Stimulated activated CD4-positive, alpha-beta T cell treated with anti-CD3 and anti-CD28 coated beads, Interleukin-4, amount 100 ng/mL, for 4 hours (primary cell): ENCODE measurements at regions not wholly inside any gene's neighbourhood (a gene's known extent, or its start where the extent isn't known, plus 50 kb on each side); places are given as distances from the start of the nearest gene placed in this dataset.
"Not testable (repeated sequence)": the region's sequence is repeated elsewhere in the genome, so short reads cannot be mapped to it uniquely, and the experiment has no call there.

Experiments used
- DNase-seq, 2 experiments: peaks; one replicate each; pipeline ENCODE4 v3.0.0-alpha.2; 2020

GRCh38 chr12:28776913-28777422 lies 372.1 kb upstream of the FAR2 start:
- no peak for DNase-seq

- DNase-seq, result no peak
These were observed 371.3 kb upstream of the FAR2 start for GRCh38 chr12:28777603-28778365.

- no peak for DNase-seq
These were observed 369.0 kb upstream of the FAR2 start for GRCh38 chr12:28780096-28780495.

- DNase-seq, result no peak
These were observed 368.1 kb upstream of the FAR2 start for GRCh38 chr12:28780960-28781359.

GRCh38 chr12:28781671-28782652 lies 367.1 kb upstream of the FAR2 start:
- no peak for DNase-seq

- no peak for DNase-seq
These were observed 366.3 kb upstream of the FAR2 start for GRCh38 chr12:28782812-28783211.

GRCh38 chr12:28787151-28787550 lies 361.9 kb upstream of the FAR2 start:
- DNase-seq, result no peak

- not testable (repeated sequence) for DNase-seq
These were observed 360.8 kb upstream of the FAR2 start for GRCh38 chr12:28788256-28788655.

- no peak for DNase-seq
These were observed 355.4 kb upstream of the FAR2 start for GRCh38 chr12:28793581-28794151.

- DNase-seq, result no peak
These were observed 354.9 kb upstream of the FAR2 start for GRCh38 chr12:28794211-28794610.

GRCh38 chr12:28794786-28795185 lies 354.3 kb upstream of the FAR2 start:
- no peak for DNase-seq

GRCh38 chr12:28795311-28795710 lies 353.8 kb upstream of the FAR2 start:
- no peak for DNase-seq

- DNase-seq, result no peak
These were observed 349.7 kb upstream of the FAR2 start for GRCh38 chr12:28799348-28799747.

- no peak for DNase-seq
These were observed 348.9 kb upstream of the FAR2 start for GRCh38 chr12:28800129-28800528.

GRCh38 chr12:28802706-28803438 lies 346.2 kb upstream of the FAR2 start:
- no peak for DNase-seq

GRCh38 chr12:28807535-28807934 lies 341.5 kb upstream of the FAR2 start:
- no peak for DNase-seq

GRCh38 chr12:28811457-28811856 lies 337.6 kb upstream of the FAR2 start:
- DNase-seq, result no peak

- DNase-seq, result no peak
These were observed 334.8 kb upstream of the FAR2 start for GRCh38 chr12:28814246-28814645.

GRCh38 chr12:28817524-28817923 lies 331.6 kb upstream of the FAR2 start:
- DNase-seq, result no peak

GRCh38 chr12:28824193-28824846 lies 324.8 kb upstream of the FAR2 start:
- DNase-seq, result no peak

- no peak for DNase-seq
These were observed 324.2 kb upstream of the FAR2 start for GRCh38 chr12:28824849-28825248.

- no peak for DNase-seq
These were observed 322.3 kb upstream of the FAR2 start for GRCh38 chr12:28826766-28827165.
